ENCODE measurements at regions not wholly inside any gene's neighbourhood (a gene's known extent, or its start where the extent isn't known, plus 50 kb on each side); places are given as distances from the start of the nearest gene placed in this dataset.

- TF ChIP-seq CTCF (IDR thresholded peaks at IDR 0.05; ENCODE audit: low read depth, low read length, poor library complexity, severe bottlenecking), result no peak
- TF ChIP-seq EZH2phosphoT487 (IDR thresholded peaks at IDR 0.05; ENCODE audit: borderline replicate concordance, low read length), result no peak
These were observed 1600.2 kb downstream of the PCDH9 start for GRCh38 chr13:65629926-65630325.
